Astrocyte (in vitro differentiated cells and primary cell): ENCODE measurements at regions not wholly inside any gene's neighbourhood (a gene's known extent, or its start where the extent isn't known, plus 50 kb on each side); places are given as distances from the start of the nearest gene placed in this dataset.

Experiments
- DNase-seq: peaks from one replicate; pipeline ENCODE4 v3.0.0-alpha.2; 2010; ENCODE audit warnings: low read depth
- FAIRE-seq: peaks from 2 replicates; lab custom pipeline; 2011; peaks lifted over from hg19 to GRCh38; lab: Jason Lieb, UNC
- H2AFZ ChIP-seq: 2 replicates; pipeline ENCODE4 v1.6.0; 2012; ENCODE audit warnings: low read depth, low read length, inconsistent platforms
- H3K27ac ChIP-seq: 2 replicates; pipeline ENCODE4 v1.5.1; 2011; ENCODE audit warnings: low read depth, low read length, inconsistent platforms
- H3K27me3 ChIP-seq: 2 replicates; pipeline ENCODE4 v1.6.0; 2011; ENCODE audit warnings: low read length, inconsistent platforms; ENCODE audit not compliant: insufficient read depth
- H3K36me3 ChIP-seq: 2 replicates; pipeline ENCODE4 v1.5.1; 2011; ENCODE audit warnings: low read length, inconsistent platforms; ENCODE audit not compliant: insufficient read depth
- H3K4me1 ChIP-seq: 2 replicates; pipeline ENCODE4 v1.5.1; 2011; ENCODE audit warnings: low read length, inconsistent platforms; ENCODE audit not compliant: insufficient read depth
- H3K4me2 ChIP-seq: 2 replicates; pipeline ENCODE4 v1.6.0; 2012; ENCODE audit warnings: low read length, inconsistent platforms
- H3K4me3 ChIP-seq: 2 replicates; pipeline ENCODE4 v1.5.1; 2011; ENCODE audit warnings: low read depth, mild to moderate bottlenecking, low read length, inconsistent platforms; ENCODE audit not compliant: insufficient read depth
- H3K79me2 ChIP-seq: 2 replicates; pipeline ENCODE4 v1.6.0; 2012; ENCODE audit warnings: mild to moderate bottlenecking, low read length, inconsistent platforms; ENCODE audit not compliant: insufficient read depth
- H3K9ac ChIP-seq: 2 replicates; pipeline ENCODE4 v1.6.0; 2012; ENCODE audit warnings: mild to moderate bottlenecking, low read length, inconsistent platforms
- H3K9me3 ChIP-seq: 2 replicates; pipeline ENCODE4 v1.5.1; 2012; ENCODE audit warnings: low read depth, mild to moderate bottlenecking, low read length, inconsistent platforms; ENCODE audit not compliant: insufficient read depth
- H4K20me1 ChIP-seq: 2 replicates; pipeline ENCODE4 v1.6.0; 2012; ENCODE audit warnings: low read length, inconsistent platforms; ENCODE audit not compliant: insufficient read depth
- H3K27ac Mint-ChIP-seq: one replicate; pipeline ENCODE4 v1.8.0; 2021; ENCODE audit warnings: mild to moderate bottlenecking, mixed read lengths; ENCODE audit not compliant: unreplicated experiment
- H3K27me3 Mint-ChIP-seq: one replicate; pipeline ENCODE4 v1.8.0; 2021; ENCODE audit warnings: low read depth, mixed read lengths; ENCODE audit not compliant: unreplicated experiment
- H3K36me3 Mint-ChIP-seq: one replicate; pipeline ENCODE4 v1.8.0; 2021; ENCODE audit warnings: low read depth, mixed read lengths; ENCODE audit not compliant: unreplicated experiment
- H3K4me1 Mint-ChIP-seq: one replicate; pipeline ENCODE4 v1.8.0; 2021; ENCODE audit warnings: low read depth, mixed read lengths; ENCODE audit not compliant: unreplicated experiment
- H3K4me3 Mint-ChIP-seq: one replicate; pipeline ENCODE4 v1.8.0; 2021; ENCODE audit warnings: mild to moderate bottlenecking, moderate library complexity, mixed read lengths; ENCODE audit not compliant: unreplicated experiment
- H3K9me3 Mint-ChIP-seq: one replicate; pipeline ENCODE4 v1.8.0; 2021; ENCODE audit warnings: mild to moderate bottlenecking, mixed read lengths; ENCODE audit not compliant: unreplicated experiment
- CTCF ChIP-seq: IDR thresholded peaks from 2 replicates; pipeline ENCODE4 v1.5.1; 2011; ENCODE audit warnings: low read depth, mild to moderate bottlenecking, inconsistent platforms, low read length, moderate library complexity; ENCODE audit not compliant: insufficient read depth
- EZH2 ChIP-seq: IDR thresholded peaks from 2 replicates; pipeline ENCODE4 v1.6.1; 2012; ENCODE audit warnings: mild to moderate bottlenecking, low read length, inconsistent platforms; ENCODE audit not compliant: insufficient read depth

GRCh38 chr6:150544793-150545192 lies 54.9 kb upstream of the PLEKHG1 start:
- Mint-ChIP-seq H3K9me3 (peaks cover 2% of the 10 kb centered on the region), H3K27me3 (no peaks in the 10 kb centered on the region), H3K27ac (no peak overlapping the region), H3K36me3 (no peaks in the 10 kb centered on the region), H3K4me3 (no peak overlapping the region), H3K4me1 (peaks cover 5% of the 10 kb centered on the region)
- H2AFZ ChIP-seq = no peak overlapping the region
- no peaks in the 10 kb centered on the region for H3K79me2 ChIP-seq
- no peak overlapping the region for H3K4me2 ChIP-seq
- no peaks in the 10 kb centered on the region for H4K20me1 ChIP-seq
- no peak for FAIRE-seq
- no peaks in the 10 kb centered on the region for H3K9me3 ChIP-seq
- H3K4me3 ChIP-seq = no peak overlapping the region
- DNase-seq = no peak
- H3K9ac ChIP-seq = no peak overlapping the region
- no peak overlapping the region for H3K27ac ChIP-seq
- H3K36me3 ChIP-seq = no peaks in the 10 kb centered on the region
- H3K27me3 ChIP-seq = peaks cover 22% of the 10 kb centered on the region
- TF ChIP-seq CTCF (no peak), EZH2 (no peak)
- no peaks in the 10 kb centered on the region for H3K4me1 ChIP-seq

GRCh38 chr6:150546457-150546856 lies 53.2 kb upstream of the PLEKHG1 start:
- Histone ChIP-seq H3K79me2 (no peaks in the 10 kb centered on the region), H3K4me3 (no peak overlapping the region), H2AFZ (no peak overlapping the region), H3K27ac (no peak overlapping the region), H3K36me3 (no peaks in the 10 kb centered on the region), H4K20me1 (no peaks in the 10 kb centered on the region), H3K4me2 (no peak overlapping the region), H3K27me3 (peaks cover 17% of the 10 kb centered on the region), H3K9me3 (no peaks in the 10 kb centered on the region), H3K9ac (no peak overlapping the region), H3K4me1 (no peaks in the 10 kb centered on the region)
- Mint-ChIP-seq H3K27ac (no peak overlapping the region), H3K27me3 (no peaks in the 10 kb centered on the region), H3K36me3 (no peaks in the 10 kb centered on the region), H3K4me3 (no peak overlapping the region), H3K9me3 (peaks cover 2% of the 10 kb centered on the region), H3K4me1 (peaks cover 5% of the 10 kb centered on the region)
- FAIRE-seq (no peak), DNase-seq (no peak)
- TF ChIP-seq EZH2 (no peak), CTCF (no peak)

GRCh38 chr6:150547502-150548222 lies 52.0 kb upstream of the PLEKHG1 start:
- peaks cover 15% of the 10 kb centered on the region for H3K27me3 ChIP-seq
- Mint-ChIP-seq H3K36me3 (peaks cover 1% of the 10 kb centered on the region), H3K9me3 (peaks cover 2% of the 10 kb centered on the region), H3K27me3 (no peaks in the 10 kb centered on the region), H3K27ac (no peak overlapping the region), H3K4me1 (peaks cover 5% of the 10 kb centered on the region), H3K4me3 (no peak overlapping the region)
- H3K36me3 ChIP-seq = no peaks in the 10 kb centered on the region
- no peak overlapping the region for H3K4me2 ChIP-seq
- H3K79me2 ChIP-seq = no peaks in the 10 kb centered on the region
- TF ChIP-seq CTCF (no peak), EZH2 (no peak)
- no peaks in the 10 kb centered on the region for H4K20me1 ChIP-seq
- no peaks in the 10 kb centered on the region for H3K9me3 ChIP-seq
- H3K4me3 ChIP-seq = no peak overlapping the region
- FAIRE-seq = no peak
- no peak for DNase-seq
- no peak overlapping the region for H3K27ac ChIP-seq
- no peak overlapping the region for H3K9ac ChIP-seq
- H2AFZ ChIP-seq = no peak overlapping the region
- no peaks in the 10 kb centered on the region for H3K4me1 ChIP-seq
